AG10803 (cell line): ENCODE measurements at regions not wholly inside any gene's neighbourhood (a gene's known extent, or its start where the extent isn't known, plus 50 kb on each side); places are given as distances from the start of the nearest gene placed in this dataset.
"Not testable (repeated sequence)": the region's sequence is repeated elsewhere in the genome, so short reads cannot be mapped to it uniquely, and the experiment has no call there.

ENCODE experiments used
- DNase-seq: peaks from one replicate; pipeline ENCODE4 v3.0.0; 2010; ENCODE audit warnings: low read depth
- H3K4me3 ChIP-seq: 2 replicates; pipeline ENCODE4 v1.5.1; 2011; ENCODE audit warnings: mild to moderate bottlenecking, low read length, control low read depth
- CTCF ChIP-seq: conservative IDR thresholded peaks from 2 replicates; pipeline ENCODE4 v1.5.1; 2011; ENCODE audit warnings: mild to moderate bottlenecking, low read length, control low read depth, inconsistent platforms

GRCh38 chr1:188769936-188770335 is 1707.7 kb downstream of the BRINP3 start:
- no peak overlapping the region for H3K4me3 ChIP-seq
- no peak for DNase-seq
- TF ChIP-seq CTCF = no peak

GRCh38 chr1:188778578-188778977 is 1699.1 kb downstream of the BRINP3 start:
- H3K4me3 ChIP-seq = no peak overlapping the region
- no peak for DNase-seq
- TF ChIP-seq CTCF = no peak

GRCh38 chr1:188782220-188782841 is 1695.3 kb downstream of the BRINP3 start:
- DNase-seq = no peak
- TF ChIP-seq CTCF = 0 out of 2 replicates have a peak, but pooled peaks have one; percentile 1

GRCh38 chr1:188794969-188795368 is 1682.7 kb downstream of the BRINP3 start:
- no peak for TF ChIP-seq CTCF
- no peak overlapping the region for H3K4me3 ChIP-seq
- DNase-seq = no peak

More at GRCh38 chr1:188782220-188782841, 1695.3 kb downstream of the BRINP3 start:
- H3K4me3 ChIP-seq = no peak overlapping the region

- H3K4me3 ChIP-seq, DNase-seq: not testable (repeated sequence)
Measured at GRCh38 chr1:188812153-188812552, 1665.5 kb downstream of the BRINP3 start.

- H3K4me3 ChIP-seq, DNase-seq: not testable (repeated sequence)
Measured at GRCh38 chr1:188812836-188813573, 1664.7 kb downstream of the BRINP3 start.

GRCh38 chr1:188817814-188818213 is 1659.8 kb downstream of the BRINP3 start:
- no peak for DNase-seq
- no peak overlapping the region for H3K4me3 ChIP-seq
- TF ChIP-seq CTCF = no peak

- no peak overlapping the region for H3K4me3 ChIP-seq
- no peak for DNase-seq
- no peak for TF ChIP-seq CTCF
Measured at GRCh38 chr1:188822248-188822647, 1655.4 kb downstream of the BRINP3 start.
